ENCODE measurements at regions not wholly inside any gene's neighbourhood (a gene's known extent, or its start where the extent isn't known, plus 50 kb on each side); places are given as distances from the start of the nearest gene placed in this dataset.

- Histone ChIP-seq H3K4me1 (ENCODE audit: insufficient read depth, low read length) (no peaks in the 10 kb centered on the region), H3K27me3 (ENCODE audit: insufficient read depth, low read length) (no peaks in the 10 kb centered on the region), H3K4me3 (ENCODE audit: low read length) (no peak overlapping the region), H2AFZ (ENCODE audit: low read depth, low read length) (no peak overlapping the region), H3K36me3 (ENCODE audit: insufficient read depth, low read length) (no peaks in the 10 kb centered on the region), H3K9me3 (ENCODE audit: low read length) (no peaks in the 10 kb centered on the region)
Measured at GRCh38 chr11:97389270-97389669, 999.5 kb downstream of the JRKL start.

DNA sequence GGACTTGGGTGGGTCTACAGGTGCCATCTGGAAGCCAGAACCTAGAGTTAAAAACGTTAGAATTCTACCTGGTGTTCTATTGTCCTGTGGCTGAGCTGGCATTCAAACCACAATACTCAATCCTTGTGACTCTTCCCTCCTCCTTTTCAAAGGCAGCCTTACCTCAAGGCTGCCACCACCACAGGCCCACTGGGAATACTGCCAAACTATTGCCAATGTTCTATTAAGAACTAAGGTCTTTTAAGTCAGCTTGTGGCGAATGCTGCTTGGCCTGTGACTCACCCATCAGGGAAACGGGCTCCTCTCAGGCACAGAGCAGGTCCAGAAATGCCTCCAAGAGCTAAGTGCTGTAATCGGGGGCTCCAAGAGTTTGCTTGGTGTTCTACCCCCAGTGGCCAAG lies 1008.4 kb downstream of the JRKL start:
- H3K36me3 ChIP-seq (ENCODE audit: insufficient read depth, low read length) = no peaks in the 10 kb centered on the region
- no peak overlapping the region for H3K4me3 ChIP-seq (ENCODE audit: low read length)
- H2AFZ ChIP-seq (ENCODE audit: low read depth, low read length) = no peak overlapping the region
- H3K27me3 ChIP-seq (ENCODE audit: insufficient read depth, low read length) = no peaks in the 10 kb centered on the region
- no peaks in the 10 kb centered on the region for H3K4me1 ChIP-seq (ENCODE audit: insufficient read depth, low read length)
- H3K9me3 ChIP-seq (ENCODE audit: low read length) = no peaks in the 10 kb centered on the region

GRCh38 chr11:97409141-97409540 lies 1019.3 kb downstream of the JRKL start:
- Histone ChIP-seq H3K27me3 (ENCODE audit: insufficient read depth, low read length) (no peaks in the 10 kb centered on the region), H3K4me3 (ENCODE audit: low read length) (no peak overlapping the region), H3K4me1 (ENCODE audit: insufficient read depth, low read length) (no peaks in the 10 kb centered on the region), H3K9me3 (ENCODE audit: low read length) (no peaks in the 10 kb centered on the region), H2AFZ (ENCODE audit: low read depth, low read length) (no peak overlapping the region), H3K36me3 (ENCODE audit: insufficient read depth, low read length) (no peaks in the 10 kb centered on the region)

DNA sequence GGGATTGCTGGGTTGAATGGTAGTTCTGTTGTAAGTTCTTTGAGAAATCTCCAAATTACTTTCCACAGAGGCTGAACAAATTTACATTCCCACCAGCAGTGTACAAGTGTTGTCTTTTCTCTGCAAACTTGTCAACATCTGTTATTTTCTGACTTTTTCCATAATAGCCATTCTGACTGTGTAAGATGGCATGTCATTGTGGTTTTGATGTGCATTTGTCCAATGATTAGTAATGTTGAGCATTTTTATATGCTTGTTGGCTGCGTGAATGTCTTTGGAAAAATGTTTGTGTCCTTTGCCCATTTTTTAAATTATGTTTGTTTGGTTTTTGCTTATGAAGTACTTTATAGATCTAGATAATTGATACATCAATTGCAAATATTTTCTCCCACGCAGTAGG lies 1025.0 kb downstream of the JRKL start:
- H3K27me3 ChIP-seq (ENCODE audit: insufficient read depth, low read length) = no peaks in the 10 kb centered on the region
- H2AFZ ChIP-seq (ENCODE audit: low read depth, low read length) = no peak overlapping the region
- no peaks in the 10 kb centered on the region for H3K9me3 ChIP-seq (ENCODE audit: low read length)
- H3K4me1 ChIP-seq (ENCODE audit: insufficient read depth, low read length) = no peaks in the 10 kb centered on the region
- H3K36me3 ChIP-seq (ENCODE audit: insufficient read depth, low read length) = no peaks in the 10 kb centered on the region
- H3K4me3 ChIP-seq (ENCODE audit: low read length) = no peak overlapping the region

DNA sequence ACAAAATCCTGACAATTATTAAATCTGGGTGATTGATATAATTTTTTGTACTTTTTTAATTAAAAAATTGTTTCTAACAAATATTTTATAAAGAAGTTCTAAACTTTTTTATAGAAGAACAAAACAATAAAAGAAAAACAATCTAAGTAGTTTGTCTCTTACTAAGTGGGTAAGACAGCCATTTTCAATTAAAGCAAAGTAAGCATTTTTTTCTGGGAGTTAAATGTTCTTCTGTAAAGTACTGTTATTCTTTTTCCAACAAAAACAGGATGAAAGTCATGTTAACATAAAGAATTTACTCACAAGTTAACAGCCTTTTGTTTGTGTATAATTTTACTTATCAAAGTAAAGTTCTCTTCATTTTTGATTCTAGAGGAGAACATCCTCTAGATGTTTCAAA lies 1029.9 kb downstream of the JRKL start:
- no peaks in the 10 kb centered on the region for H3K36me3 ChIP-seq (ENCODE audit: insufficient read depth, low read length)
- no peaks in the 10 kb centered on the region for H3K27me3 ChIP-seq (ENCODE audit: insufficient read depth, low read length)
- H3K9me3 ChIP-seq (ENCODE audit: low read length) = no peaks in the 10 kb centered on the region
- H3K4me1 ChIP-seq (ENCODE audit: insufficient read depth, low read length) = no peaks in the 10 kb centered on the region
- H2AFZ ChIP-seq (ENCODE audit: low read depth, low read length) = no peak overlapping the region
- H3K4me3 ChIP-seq (ENCODE audit: low read length) = no peak overlapping the region

GRCh38 chr11:97428247-97428790 lies 1038.5 kb downstream of the JRKL start:
- Histone ChIP-seq H3K9me3 (ENCODE audit: low read length) (no peaks in the 10 kb centered on the region), H3K4me1 (ENCODE audit: insufficient read depth, low read length) (no peaks in the 10 kb centered on the region)

DNA sequence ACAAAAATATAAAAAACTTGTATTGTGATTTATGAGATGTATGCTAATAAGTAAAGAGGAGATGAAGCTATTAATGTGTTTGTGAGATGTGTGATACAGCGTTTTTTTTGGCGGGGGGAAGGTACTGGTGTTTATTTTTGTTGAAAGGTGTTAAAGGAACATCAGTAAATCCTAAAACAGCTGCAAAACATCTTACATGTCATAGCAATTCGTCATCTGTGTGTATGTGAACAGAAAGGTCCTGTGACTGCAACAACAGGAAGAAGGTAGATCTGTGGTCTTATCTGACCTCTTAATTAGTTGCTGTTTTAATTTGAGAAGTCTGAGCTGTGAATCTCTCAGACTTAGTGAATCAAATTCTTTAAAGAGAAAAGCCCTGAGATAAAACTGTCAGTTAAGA lies 1041.1 kb downstream of the JRKL start:
- Histone ChIP-seq H3K9me3 (ENCODE audit: low read length) (no peaks in the 10 kb centered on the region), H3K4me1 (ENCODE audit: insufficient read depth, low read length) (no peaks in the 10 kb centered on the region), H3K27me3 (ENCODE audit: insufficient read depth, low read length) (no peaks in the 10 kb centered on the region), H3K4me3 (ENCODE audit: low read length) (no peak overlapping the region), H3K36me3 (ENCODE audit: insufficient read depth, low read length) (no peaks in the 10 kb centered on the region), H2AFZ (ENCODE audit: low read depth, low read length) (no peak overlapping the region)

More at GRCh38 chr11:97428247-97428790, 1038.5 kb downstream of the JRKL start:
- Histone ChIP-seq H3K36me3 (ENCODE audit: insufficient read depth, low read length) (no peaks in the 10 kb centered on the region), H2AFZ (ENCODE audit: low read depth, low read length) (no peak overlapping the region), H3K4me3 (ENCODE audit: low read length) (no peak overlapping the region), H3K27me3 (ENCODE audit: insufficient read depth, low read length) (no peaks in the 10 kb centered on the region)

DNA sequence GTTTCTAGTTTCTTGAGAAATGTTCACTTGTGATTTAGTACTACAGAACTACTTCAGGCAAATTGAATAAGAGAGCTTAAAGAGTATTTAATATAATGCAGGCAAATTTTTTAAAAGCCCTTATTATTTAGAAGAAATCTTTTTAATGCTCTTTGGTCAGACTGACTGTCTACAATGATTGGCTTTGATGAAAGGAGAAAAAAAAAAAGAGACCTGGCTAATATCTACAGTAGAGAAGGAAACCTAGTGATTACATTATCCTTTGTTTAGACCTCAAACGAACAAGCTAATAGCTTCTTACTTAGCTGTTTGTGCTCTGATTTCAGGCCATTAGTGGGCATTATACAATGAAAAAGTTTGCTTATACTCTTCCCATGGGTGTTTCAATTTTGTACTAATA lies 1043.1 kb downstream of the JRKL start:
- Histone ChIP-seq H3K4me1 (ENCODE audit: insufficient read depth, low read length) (no peaks in the 10 kb centered on the region), H3K4me3 (ENCODE audit: low read length) (no peak overlapping the region), H3K9me3 (ENCODE audit: low read length) (no peaks in the 10 kb centered on the region), H2AFZ (ENCODE audit: low read depth, low read length) (no peak overlapping the region), H3K27me3 (ENCODE audit: insufficient read depth, low read length) (no peaks in the 10 kb centered on the region), H3K36me3 (ENCODE audit: insufficient read depth, low read length) (no peaks in the 10 kb centered on the region)

DNA sequence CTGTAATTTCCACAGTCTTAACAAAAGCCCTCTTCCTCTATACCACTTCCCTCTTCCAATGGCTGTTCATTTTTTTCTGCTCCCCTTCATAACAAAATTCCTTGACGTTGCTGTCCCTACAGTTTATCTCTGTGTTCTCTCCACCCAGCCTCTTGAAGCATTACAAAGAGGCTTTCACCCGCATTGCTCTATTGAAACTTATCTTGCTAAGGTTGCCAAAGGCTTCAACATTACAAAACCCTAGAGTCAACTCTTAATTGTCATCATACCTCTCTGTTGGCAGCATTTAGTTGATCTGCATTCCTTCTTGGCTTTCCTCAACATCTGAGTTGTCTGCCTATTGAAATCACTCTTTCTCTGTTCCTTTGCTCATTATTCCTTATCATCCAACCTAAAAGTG lies 1055.7 kb downstream of the JRKL start:
- Histone ChIP-seq H3K9me3 (ENCODE audit: low read length) (no peaks in the 10 kb centered on the region), H2AFZ (ENCODE audit: low read depth, low read length) (no peak overlapping the region), H3K36me3 (ENCODE audit: insufficient read depth, low read length) (no peaks in the 10 kb centered on the region), H3K27me3 (ENCODE audit: insufficient read depth, low read length) (no peaks in the 10 kb centered on the region), H3K4me1 (ENCODE audit: insufficient read depth, low read length) (no peaks in the 10 kb centered on the region), H3K4me3 (ENCODE audit: low read length) (no peak overlapping the region)

- no peaks in the 10 kb centered on the region for H3K9me3 ChIP-seq (ENCODE audit: low read length)
- no peak overlapping the region for H3K4me3 ChIP-seq (ENCODE audit: low read length)
- H3K27me3 ChIP-seq (ENCODE audit: insufficient read depth, low read length) = no peaks in the 10 kb centered on the region
- no peak overlapping the region for H2AFZ ChIP-seq (ENCODE audit: low read depth, low read length)
- no peaks in the 10 kb centered on the region for H3K36me3 ChIP-seq (ENCODE audit: insufficient read depth, low read length)
- no peaks in the 10 kb centered on the region for H3K4me1 ChIP-seq (ENCODE audit: insufficient read depth, low read length)
Measured at GRCh38 chr11:97451441-97451840, 1061.6 kb downstream of the JRKL start.

DNA sequence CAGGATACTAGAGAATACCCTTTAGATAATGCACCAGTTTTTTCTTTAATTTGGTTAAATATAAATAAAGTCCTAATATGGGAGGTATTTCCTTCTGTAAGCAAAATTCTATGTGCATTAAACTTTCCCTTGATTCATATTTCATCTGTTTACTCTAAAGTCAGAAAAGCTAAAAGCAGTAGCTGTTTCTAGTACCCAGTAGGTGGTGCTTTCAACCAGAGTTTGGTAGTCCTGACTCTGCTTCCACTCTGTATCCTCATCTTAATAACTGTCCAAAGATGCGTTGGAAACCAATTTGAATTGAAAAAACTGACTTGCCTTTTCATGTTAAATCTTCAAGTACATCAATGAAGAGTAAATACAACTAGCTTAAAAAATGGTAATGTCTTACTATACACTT lies 1065.2 kb downstream of the JRKL start:
- Histone ChIP-seq H3K36me3 (ENCODE audit: insufficient read depth, low read length) (no peaks in the 10 kb centered on the region), H3K9me3 (ENCODE audit: low read length) (no peaks in the 10 kb centered on the region), H2AFZ (ENCODE audit: low read depth, low read length) (no peak overlapping the region), H3K4me1 (ENCODE audit: insufficient read depth, low read length) (no peaks in the 10 kb centered on the region), H3K4me3 (ENCODE audit: low read length) (no peak overlapping the region), H3K27me3 (ENCODE audit: insufficient read depth, low read length) (no peaks in the 10 kb centered on the region)

GRCh38 chr11:97460091-97460490 lies 1070.3 kb downstream of the JRKL start:
- Histone ChIP-seq H3K9me3 (ENCODE audit: low read length) (no peaks in the 10 kb centered on the region), H3K36me3 (ENCODE audit: insufficient read depth, low read length) (no peaks in the 10 kb centered on the region), H3K27me3 (ENCODE audit: insufficient read depth, low read length) (no peaks in the 10 kb centered on the region), H2AFZ (ENCODE audit: low read depth, low read length) (no peak overlapping the region), H3K4me3 (ENCODE audit: low read length) (no peak overlapping the region), H3K4me1 (ENCODE audit: insufficient read depth, low read length) (no peaks in the 10 kb centered on the region)

DNA sequence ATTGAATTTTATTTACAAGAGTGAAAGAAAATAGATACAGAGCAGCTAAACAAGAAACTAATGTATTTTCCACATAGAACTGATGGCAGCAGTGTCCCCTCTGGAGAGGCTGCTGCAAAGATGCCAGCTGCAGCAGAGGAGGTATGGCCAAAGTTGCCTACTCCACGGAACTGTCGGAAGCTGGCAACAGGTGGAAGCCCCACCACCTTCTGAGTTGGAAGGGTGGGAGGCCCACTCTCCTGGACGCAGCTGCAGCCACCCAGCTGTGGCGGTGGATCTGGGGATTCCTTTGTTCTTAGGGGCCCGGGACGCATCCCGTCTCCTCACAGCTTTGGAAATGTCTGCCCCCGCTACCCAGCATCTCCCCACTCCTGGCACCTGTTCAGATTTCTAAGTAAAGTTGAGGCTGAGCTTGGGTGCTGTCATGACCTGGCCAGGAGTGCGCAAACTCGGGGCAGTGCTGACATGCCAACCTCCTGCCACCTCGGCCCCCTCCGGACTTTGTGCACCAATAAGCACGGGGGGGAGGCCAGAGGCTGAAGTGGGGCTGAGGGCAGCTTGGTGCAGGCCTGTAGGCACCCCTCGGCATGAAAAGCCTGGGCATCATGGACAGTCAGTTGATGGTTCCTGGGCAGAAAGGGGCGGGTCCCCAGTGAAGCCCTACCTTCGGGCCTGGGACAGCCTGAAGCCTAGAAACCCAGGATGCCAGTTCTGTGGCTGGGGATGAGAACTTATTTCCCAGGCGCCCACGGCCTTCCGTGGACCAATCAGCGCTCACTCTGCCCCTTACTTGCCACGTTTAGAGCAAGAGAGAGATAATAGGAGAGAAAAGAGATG lies 1071.4 kb downstream of the JRKL start:
- H2AFZ ChIP-seq (ENCODE audit: low read depth, low read length) = no peak overlapping the region
- no peaks in the 10 kb centered on the region for H3K4me1 ChIP-seq (ENCODE audit: insufficient read depth, low read length)
- no peaks in the 10 kb centered on the region for H3K9me3 ChIP-seq (ENCODE audit: low read length)
- H3K36me3 ChIP-seq (ENCODE audit: insufficient read depth, low read length) = no peaks in the 10 kb centered on the region
- H3K27me3 ChIP-seq (ENCODE audit: insufficient read depth, low read length) = no peaks in the 10 kb centered on the region
- H3K4me3 ChIP-seq (ENCODE audit: low read length) = no peak overlapping the region

DNA sequence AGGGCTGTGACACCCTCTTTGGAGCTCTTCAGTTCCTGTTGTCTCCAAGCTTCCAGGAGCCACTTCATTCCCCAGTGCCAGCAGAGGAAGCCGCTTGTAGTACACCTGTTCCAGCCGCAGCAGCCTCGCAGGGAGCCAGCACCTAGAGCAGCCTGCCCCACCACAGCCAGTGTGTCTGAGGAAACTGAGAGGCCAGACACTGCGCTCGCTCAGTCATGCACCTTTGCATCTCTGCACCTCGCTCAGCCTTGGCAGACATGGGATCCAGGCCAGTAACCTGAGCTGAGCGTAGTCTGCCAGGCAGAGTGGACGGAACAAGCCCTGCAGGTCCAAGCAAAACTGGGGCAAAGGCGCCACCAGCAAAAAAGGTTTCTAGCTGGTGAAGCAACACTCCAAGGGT lies 1072.1 kb downstream of the JRKL start:
- Histone ChIP-seq H3K27me3 (ENCODE audit: insufficient read depth, low read length) (no peaks in the 10 kb centered on the region), H3K4me3 (ENCODE audit: low read length) (no peak overlapping the region), H2AFZ (ENCODE audit: low read depth, low read length) (no peak overlapping the region), H3K9me3 (ENCODE audit: low read length) (no peaks in the 10 kb centered on the region), H3K36me3 (ENCODE audit: insufficient read depth, low read length) (no peaks in the 10 kb centered on the region), H3K4me1 (ENCODE audit: insufficient read depth, low read length) (no peaks in the 10 kb centered on the region)

All from neuron (in vitro differentiated cells).